ENCODE measurements at regions not wholly inside any gene's neighbourhood (a gene's known extent, or its start where the extent isn't known, plus 50 kb on each side); places are given as distances from the start of the nearest gene placed in this dataset.

DNA sequence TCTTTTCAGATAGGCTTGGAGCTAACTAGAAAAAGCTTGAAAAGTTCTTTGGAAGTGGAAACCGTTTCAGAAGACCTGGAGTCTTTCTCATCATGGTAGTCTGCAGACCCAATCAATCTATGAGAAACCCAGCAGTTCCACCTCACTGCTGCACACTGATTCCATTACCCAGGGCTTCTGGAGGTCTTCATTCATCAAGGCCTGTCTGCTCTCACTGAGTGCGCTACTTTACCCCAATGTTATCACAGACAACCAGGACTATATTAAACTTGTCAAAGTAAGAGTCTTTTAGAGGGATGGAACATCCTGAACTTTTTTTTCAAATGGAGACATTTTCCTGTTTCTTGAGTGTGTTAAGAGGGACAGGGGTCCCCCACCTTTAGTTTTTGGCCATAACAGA is 93.1 kb downstream of the BOD1 start:
- DNase-seq, result no peak
- dilution Hi-C loops (cut with HindIII; ENCODE audit: low sequenced_read_pairs, unreplicated experiment), result no loop called here
- Histone ChIP-seq H3K56ac (ENCODE audit: extremely low read depth, insufficient read depth, low read length) (no peak overlapping the region), H3K27ac (ENCODE audit: insufficient read depth, low read length) (no peak overlapping the region), H3K79me1 (ENCODE audit: low read depth in 1 of 2, low read length in 2 of 2) (no peaks in the 10 kb centered on the region), H3K4me2 (ENCODE audit: low read depth, low read length) (no peak overlapping the region), H2BK15ac (ENCODE audit: low read depth, low read length) (no peak overlapping the region), H2AFZ (replicated peaks; ENCODE audit: low read length, poor library complexity) (no peak overlapping the region), H4K8ac (ENCODE audit: low read depth in 2 of 2, low read length in 2 of 2) (no peak overlapping the region), H4K91ac (ENCODE audit: insufficient read depth, low read depth, low read length) (no peak overlapping the region), H4K5ac (ENCODE audit: low read depth, low read length) (no peak overlapping the region), H3K9ac (ENCODE audit: low read depth, low read length) (no peak overlapping the region), H2AK5ac (ENCODE audit: low read depth, low read length) (no peak overlapping the region), H3K9me3 (ENCODE audit: control insufficient read depth, insufficient read depth, low read length) (peaks cover 2% of the 10 kb centered on the region; the same call in 1 of the 2 replicates), H2BK120ac (ENCODE audit: low read depth, low read length) (no peak overlapping the region), H3K18ac (ENCODE audit: low read depth, low read length) (no peak overlapping the region), H3K36me3 (ENCODE audit: control insufficient read depth, insufficient read depth, low read length) (no peaks in the 10 kb centered on the region), H3K27me3 (ENCODE audit: control insufficient read depth, insufficient read depth, low read length) (no peaks in the 10 kb centered on the region), H3K4ac (ENCODE audit: low read depth, low read length) (no peak overlapping the region), H4K20me1 (ENCODE audit: insufficient read depth, low read length) (no peaks in the 10 kb centered on the region), H3K4me1 (ENCODE audit: control insufficient read depth, insufficient read depth, low read length) (no peaks in the 10 kb centered on the region), H3K9me1 (ENCODE audit: insufficient read depth, low read length) (no peaks in the 10 kb centered on the region; the same call in 1 of the 2 replicates), H2BK20ac (ENCODE audit: low read depth, low read length) (0 out of 2 replicates have a peak overlapping the region, but pooled peaks have one; percentile 18), H3K23ac (ENCODE audit: low read depth, low read length) (no peak overlapping the region), H2BK5ac (ENCODE audit: low read depth, low read length, poor library complexity, severe bottlenecking) (no peak overlapping the region), H3K14ac (replicated peaks; ENCODE audit: low read depth, low read length) (no peak overlapping the region), H2AK9ac (replicated peaks; ENCODE audit: low read depth, low read length, poor library complexity) (no peak overlapping the region), H3K4me3 (ENCODE audit: insufficient read depth, low read depth, low read length) (no peak overlapping the region)
- in situ Hi-C loops (cut with MboI; ENCODE audit: low sequenced_read_pairs), result no loop called here
- no TSS peak for BruUV-seq (replicated peaks)
- no CpG with 5 or more reads among the region's 2 CpGs for WGBS, 2 experiments (ENCODE audit: extremely low coverage in 2 of 2, insufficient read length in 1 of 2)
- POLR2A ChIA-PET (ENCODE audit: unreplicated experiment), result no interaction called here
- TF ChIP-seq BHLHE40 (IDR thresholded peaks at IDR 0.05; ENCODE audit: low read depth, low read length) (no peak), CHD1 (IDR thresholded peaks at IDR 0.05; ENCODE audit: low read depth, low read length) (no peak), RFX5 (IDR thresholded peaks at IDR 0.05; ENCODE audit: low read depth, low read length) (no peak), RCOR1 (IDR thresholded peaks at IDR 0.05; ENCODE audit: insufficient replicate concordance, low read length) (no peak), MXI1 (IDR thresholded peaks at IDR 0.05; ENCODE audit: borderline replicate concordance, low read depth, low read length) (no peak), MAZ (IDR thresholded peaks at IDR 0.05; ENCODE audit: borderline replicate concordance, low read depth, low read length) (no peak), POLR2A (IDR thresholded peaks at IDR 0.05; ENCODE audit: low read depth, low read length) (no peak)
- TF ChIP-seq, protein P1, sequence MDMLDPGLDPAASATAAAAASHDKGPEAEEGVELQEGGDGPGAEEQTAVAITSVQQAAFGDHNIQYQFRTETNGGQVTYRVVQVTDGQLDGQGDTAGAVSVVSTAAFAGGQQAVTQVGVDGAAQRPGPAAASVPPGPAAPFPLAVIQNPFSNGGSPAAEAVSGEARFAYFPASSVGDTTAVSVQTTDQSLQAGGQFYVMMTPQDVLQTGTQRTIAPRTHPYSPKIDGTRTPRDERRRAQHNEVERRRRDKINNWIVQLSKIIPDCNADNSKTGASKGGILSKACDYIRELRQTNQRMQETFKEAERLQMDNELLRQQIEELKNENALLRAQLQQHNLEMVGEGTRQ (IDR thresholded peaks at IDR 0.05; ENCODE audit: low read depth, low read length), result no peak
- ATAC-seq (ENCODE audit: low read depth), result no peak
- CTCF ChIA-PET, result no interaction called here
- intact Hi-C loops (cut with micrococcal nuclease), result no loop called here
